MM.1S (cell line): ENCODE measurements at regions not wholly inside any gene's neighbourhood (a gene's known extent, or its start where the extent isn't known, plus 50 kb on each side); places are given as distances from the start of the nearest gene placed in this dataset.

Experiments used
- DNase-seq: peaks from one replicate; pipeline ENCODE4 v3.0.0-alpha.2; 2015
- H2AFZ ChIP-seq: fragments of 300-600 bp; sonication (generic); 2 replicates; pipeline ENCODE4 v1.6.0; 2016; ENCODE audit warnings: antibody characterized with exemption, low read length
- H3F3A ChIP-seq: fragments of 300-600 bp; sonication (generic); 2 replicates; pipeline ENCODE4 v1.6.1; 2016; ENCODE audit warnings: mild to moderate bottlenecking, antibody characterized with exemption, low read length, moderate library complexity, mixed read lengths; ENCODE audit not compliant: insufficient read depth
- H3K27ac ChIP-seq: fragments of 300-600 bp; sonication (generic); 2 replicates; pipeline ENCODE4 v1.5.1; 2016; ENCODE audit warnings: mild to moderate bottlenecking, low read length
- H3K27me3 ChIP-seq: fragments of 300-600 bp; sonication (generic); replicated peaks from 2 replicates; pipeline ENCODE4 v1.6.0; 2016; ENCODE audit warnings: low read length; ENCODE audit not compliant: insufficient read depth
- H3K36me3 ChIP-seq: fragments of 300-600 bp; sonication (generic); replicated peaks from 2 replicates; pipeline ENCODE4 v1.6.1; 2016; ENCODE audit warnings: mild to moderate bottlenecking, low read length, mixed read lengths; ENCODE audit not compliant: insufficient read depth
- H3K4me1 ChIP-seq: fragments of 300-600 bp; sonication (generic); 2 replicates; pipeline ENCODE4 v1.6.1; 2016; ENCODE audit warnings: low read length, mixed read lengths
- H3K4me2 ChIP-seq: fragments of 300-600 bp; sonication (generic); 2 replicates; pipeline ENCODE4 v1.6.0; 2016; ENCODE audit warnings: low read depth, low read length
- H3K4me3 ChIP-seq: fragments of 300-600 bp; sonication (generic); 2 replicates; pipeline ENCODE4 v1.5.1; 2016; ENCODE audit warnings: low read length, mixed read lengths
- H3K79me2 ChIP-seq: fragments of 300-600 bp; sonication (generic); 2 replicates; pipeline ENCODE4 v1.6.1; 2016; ENCODE audit warnings: mixed run types, low read length, mixed read lengths
- H3K9ac ChIP-seq: fragments of 300-600 bp; sonication (generic); 2 replicates; pipeline ENCODE4 v1.6.1; 2016; ENCODE audit warnings: low read length, mixed read lengths
- H3K9me2 ChIP-seq: fragments of 300-600 bp; sonication (generic); replicated peaks from 2 replicates; pipeline ENCODE4 v1.6.1; 2016; ENCODE audit warnings: mild to moderate bottlenecking, low read length, mixed read lengths; ENCODE audit not compliant: insufficient read depth
- H3K9me3 ChIP-seq: fragments of 300-600 bp; sonication (generic); replicated peaks from 2 replicates; pipeline ENCODE4 v1.6.1; 2016; ENCODE audit warnings: mild to moderate bottlenecking, low read length, mixed read lengths; ENCODE audit not compliant: insufficient read depth
- H4K20me1 ChIP-seq: fragments of 300-600 bp; sonication (generic); 2 replicates; pipeline ENCODE4 v1.6.1; 2016; ENCODE audit warnings: mild to moderate bottlenecking, low read length, moderate library complexity, mixed read lengths; ENCODE audit not compliant: insufficient read depth
- CTCF ChIP-seq: fragments of 300-600 bp; sonication (generic); IDR thresholded peaks from 2 replicates; pipeline ENCODE4 v1.5.1; 2016; ENCODE audit warnings: antibody characterized with exemption, low read length, mixed read lengths
- EZH2 ChIP-seq: fragments of 300-600 bp; sonication (generic); optimal IDR thresholded peaks from 2 replicates; pipeline ENCODE3; 2017; ENCODE audit warnings: low read depth, mild to moderate bottlenecking, antibody characterized with exemption, low read length, mixed read lengths
- EZH2phosphoT487 ChIP-seq: fragments of 300-600 bp; sonication (generic); IDR thresholded peaks from 2 replicates; pipeline ENCODE4 v1.6.1; 2018; ENCODE audit warnings: antibody characterized with exemption, low read length

DNA sequence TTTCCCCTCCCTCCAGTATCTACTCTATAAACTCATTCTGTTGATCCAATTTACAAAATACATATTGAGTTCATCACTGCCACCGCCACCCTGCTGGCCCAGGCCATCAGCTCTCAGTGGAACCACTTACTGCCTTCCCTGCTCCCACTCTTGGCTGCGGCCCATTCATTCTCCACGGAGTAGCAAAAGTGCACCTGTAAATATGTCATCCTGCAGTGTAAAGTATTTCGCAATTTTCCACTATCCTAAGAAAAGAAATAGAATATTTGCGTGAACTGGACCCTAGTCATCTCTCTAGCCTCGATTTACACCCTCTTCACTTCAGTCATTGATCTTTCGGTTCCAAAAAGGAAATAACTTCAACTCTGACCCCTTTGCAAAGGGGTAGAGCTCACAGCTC, 258.3 kb upstream of the TFAP2D start:
- no peaks in the 10 kb centered on the region for H3K27me3 ChIP-seq
- no peak overlapping the region for H3K9ac ChIP-seq
- no peaks in the 10 kb centered on the region for H3F3A ChIP-seq
- H3K4me1 ChIP-seq: no peaks in the 10 kb centered on the region
- H3K4me3 ChIP-seq: no peak overlapping the region
- H2AFZ ChIP-seq: no peak overlapping the region
- H4K20me1 ChIP-seq: no peaks in the 10 kb centered on the region
- no peaks in the 10 kb centered on the region for H3K9me2 ChIP-seq
- no peak for TF ChIP-seq EZH2
- no peak for TF ChIP-seq CTCF
- no peak for TF ChIP-seq EZH2phosphoT487
- H3K36me3 ChIP-seq: no peaks in the 10 kb centered on the region
- H3K9me3 ChIP-seq: no peaks in the 10 kb centered on the region
- H3K79me2 ChIP-seq: no peaks in the 10 kb centered on the region
- H3K27ac ChIP-seq: no peak overlapping the region
- no peak overlapping the region for H3K4me2 ChIP-seq
- DNase-seq: no peak

GRCh38 chr6:50457351-50457750, 256.0 kb upstream of the TFAP2D start:
- TF ChIP-seq EZH2 (no peak), EZH2phosphoT487 (no peak), CTCF (no peak)
- Histone ChIP-seq H3K9me3 (no peaks in the 10 kb centered on the region), H3K4me3 (no peak overlapping the region), H2AFZ (no peak overlapping the region), H3K9me2 (no peaks in the 10 kb centered on the region), H3K9ac (no peak overlapping the region), H3K4me1 (no peaks in the 10 kb centered on the region), H3K27me3 (no peaks in the 10 kb centered on the region), H3K36me3 (no peaks in the 10 kb centered on the region), H3K79me2 (no peaks in the 10 kb centered on the region), H4K20me1 (no peaks in the 10 kb centered on the region), H3K27ac (no peak overlapping the region), H3K4me2 (no peak overlapping the region), H3F3A (no peaks in the 10 kb centered on the region)
- DNase-seq: no peak

- no peak for DNase-seq
- no peaks in the 10 kb centered on the region for H3K36me3 ChIP-seq
- H4K20me1 ChIP-seq: no peaks in the 10 kb centered on the region
- H3K27ac ChIP-seq: no peak overlapping the region
- no peaks in the 10 kb centered on the region for H3K9me2 ChIP-seq
- H3F3A ChIP-seq: no peaks in the 10 kb centered on the region
- H3K9ac ChIP-seq: no peak overlapping the region
- no peaks in the 10 kb centered on the region for H3K9me3 ChIP-seq
- H2AFZ ChIP-seq: no peak overlapping the region
- H3K4me2 ChIP-seq: no peak overlapping the region
- TF ChIP-seq EZH2phosphoT487 (no peak), CTCF (no peak)
- H3K27me3 ChIP-seq: no peaks in the 10 kb centered on the region
- no peak overlapping the region for H3K4me3 ChIP-seq
- no peaks in the 10 kb centered on the region for H3K79me2 ChIP-seq
- H3K4me1 ChIP-seq: no peaks in the 10 kb centered on the region
Observed at GRCh38 chr6:50461696-50462095, 251.6 kb upstream of the TFAP2D start.

GRCh38 chr6:50463931-50464330, 249.4 kb upstream of the TFAP2D start:
- Histone ChIP-seq H3K79me2 (no peaks in the 10 kb centered on the region), H3K9me2 (no peaks in the 10 kb centered on the region), H3K4me3 (no peak overlapping the region), H3K27ac (no peak overlapping the region), H3K9ac (no peak overlapping the region), H3K4me1 (no peaks in the 10 kb centered on the region), H4K20me1 (no peaks in the 10 kb centered on the region), H3K4me2 (no peak overlapping the region), H3F3A (no peaks in the 10 kb centered on the region), H3K27me3 (no peaks in the 10 kb centered on the region), H2AFZ (no peak overlapping the region), H3K36me3 (no peaks in the 10 kb centered on the region), H3K9me3 (no peaks in the 10 kb centered on the region)
- no peak for DNase-seq
- no peak for TF ChIP-seq EZH2phosphoT487
- TF ChIP-seq CTCF: no peak
